CD4-positive, alpha-beta T cell treated with Interleukin-6 for 4 hours (primary cell): ENCODE measurements at regions not wholly inside any gene's neighbourhood (a gene's known extent, or its start where the extent isn't known, plus 50 kb on each side); places are given as distances from the start of the nearest gene placed in this dataset.

Experiments used
- DNase-seq: peaks from one replicate; pipeline ENCODE4 v3.0.0-alpha.2; 2020; ENCODE audit warnings: mixed read lengths

DNA sequence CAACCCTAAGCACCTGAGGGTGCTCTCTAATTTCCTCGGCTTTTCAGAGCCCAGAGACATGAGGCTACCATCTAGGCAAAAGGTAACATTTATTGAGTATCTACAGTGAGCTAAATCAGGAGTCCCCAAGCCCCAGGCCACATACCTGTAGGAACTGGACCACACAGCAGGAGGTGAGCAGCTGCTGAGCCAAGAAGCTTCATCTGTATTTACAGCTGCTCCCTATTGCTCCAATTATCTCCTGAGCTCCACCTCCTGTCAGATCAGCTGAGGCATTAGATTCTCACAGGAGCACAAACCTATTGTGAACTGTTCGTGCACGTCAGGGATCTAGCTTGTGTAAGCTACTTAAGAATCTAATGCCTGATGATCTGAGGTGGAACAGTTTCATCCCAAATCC lies 70.2 kb downstream of the RND3 start:
- DNase-seq, result no peak

DNA sequence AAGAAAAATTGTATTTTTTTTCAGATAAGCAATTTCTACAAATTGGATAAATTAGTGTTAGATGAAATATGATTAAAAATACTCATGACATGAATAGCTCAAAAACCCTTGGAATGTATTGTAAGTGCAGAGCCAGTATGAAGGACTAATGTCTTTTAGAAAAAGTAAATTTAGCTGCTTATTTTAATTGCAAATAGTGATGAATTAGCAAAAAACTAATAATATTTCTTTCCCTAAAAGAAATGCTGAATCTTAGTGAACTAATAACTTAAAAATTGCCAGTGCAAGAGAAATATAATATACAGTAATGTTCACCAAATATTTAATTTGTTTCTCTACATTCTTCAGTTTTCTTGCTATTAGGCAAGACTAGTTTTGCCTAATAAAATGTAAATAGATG lies 72.4 kb downstream of the RND3 start:
- no peak for DNase-seq

DNA sequence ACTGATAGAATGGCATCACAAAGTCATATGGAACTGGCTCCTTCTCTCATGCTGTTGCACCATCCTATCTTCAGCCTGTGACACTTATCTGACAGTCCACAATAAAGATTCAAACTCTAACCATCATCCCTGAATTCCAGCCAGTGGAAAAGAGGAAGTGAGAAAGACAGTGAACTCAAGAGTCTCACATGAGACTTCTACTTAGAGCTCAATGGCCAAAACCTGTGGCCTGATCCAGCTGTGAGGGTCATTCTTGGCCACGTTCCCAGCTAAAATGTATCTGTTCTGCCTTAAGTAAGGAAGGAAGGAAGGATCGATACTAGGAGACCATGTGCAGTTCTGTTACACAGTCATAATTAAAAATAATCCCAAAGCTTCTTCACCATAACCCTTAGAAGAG lies 73.6 kb downstream of the RND3 start:
- no peak for DNase-seq

DNA sequence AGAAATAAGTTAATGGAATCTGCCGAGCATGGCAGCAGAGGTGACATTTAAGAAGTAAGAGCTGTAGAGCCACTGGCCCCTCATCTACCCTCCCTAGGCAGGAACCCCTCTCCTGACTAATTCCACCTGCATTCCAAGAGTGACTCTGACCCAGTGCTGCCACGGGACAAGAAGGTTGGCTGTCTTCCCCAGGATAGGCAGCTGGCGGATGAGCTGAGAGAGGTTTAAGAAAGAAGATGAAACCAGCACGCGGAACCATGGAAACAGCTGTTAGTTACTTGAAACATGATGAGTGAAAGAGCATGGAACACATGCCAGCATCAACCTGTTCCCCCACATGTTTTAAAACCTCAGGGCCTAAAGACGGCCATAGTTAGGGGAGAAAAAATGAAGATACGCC lies 74.1 kb downstream of the RND3 start:
- DNase-seq, result no peak

DNA sequence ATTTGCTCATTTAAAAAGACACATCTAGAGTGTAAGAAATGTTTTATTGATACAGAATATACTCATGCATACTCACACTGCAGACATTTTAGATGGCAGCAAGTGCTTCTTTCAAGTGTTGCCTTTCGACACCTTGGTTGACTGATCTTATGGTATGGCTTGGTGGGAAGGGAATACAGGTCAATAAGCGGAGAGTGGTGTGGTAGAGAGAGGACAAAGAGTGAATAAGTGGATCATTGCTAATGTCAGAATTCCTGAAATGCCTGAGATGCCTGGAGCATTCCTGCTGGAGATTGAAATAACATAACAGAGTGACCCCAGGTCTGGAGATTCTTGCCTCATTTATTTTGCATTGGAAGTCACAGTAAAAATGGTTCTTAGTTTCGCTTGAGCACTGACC lies 76.7 kb downstream of the RND3 start:
- DNase-seq, result no peak

DNA sequence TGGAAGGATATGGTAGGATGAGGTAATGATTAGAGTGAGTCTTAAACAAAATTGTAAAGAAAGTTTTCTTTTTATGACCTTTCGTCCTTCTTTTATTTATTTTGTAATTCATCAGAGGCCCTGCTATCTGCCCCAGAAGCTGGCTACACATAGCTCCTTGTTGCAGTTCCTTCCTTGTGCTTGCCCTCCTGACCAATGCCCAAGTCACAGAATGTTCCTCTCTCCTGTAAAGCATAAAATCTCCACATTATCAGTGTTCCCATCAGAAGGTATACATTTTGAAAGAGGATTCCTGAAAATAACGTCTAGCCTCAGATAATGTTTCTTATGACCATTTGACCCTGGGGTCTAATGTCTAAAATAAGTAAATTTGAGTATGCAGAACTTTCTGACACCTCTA lies 78.3 kb downstream of the RND3 start:
- DNase-seq, result no peak

DNA sequence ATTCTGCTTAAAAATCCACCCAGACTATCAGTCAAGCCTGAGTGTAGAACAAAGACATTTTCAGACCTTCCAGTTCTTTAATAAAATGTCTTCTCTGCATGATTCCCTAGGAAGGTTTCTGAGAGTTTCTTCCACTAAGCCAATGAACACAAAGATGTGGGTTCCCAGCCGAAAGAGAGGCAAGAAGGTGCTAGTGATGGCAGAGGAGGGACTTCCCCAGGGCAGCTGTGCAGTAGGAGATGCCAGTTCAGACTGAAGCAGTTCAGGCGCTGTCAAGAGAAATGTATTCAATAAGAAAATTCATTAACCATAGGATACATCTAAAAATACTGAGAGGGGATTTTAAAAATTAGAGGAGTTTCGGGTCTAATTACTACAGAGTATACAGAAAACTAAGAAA lies 83.3 kb downstream of the RND3 start:
- no peak for DNase-seq

DNA sequence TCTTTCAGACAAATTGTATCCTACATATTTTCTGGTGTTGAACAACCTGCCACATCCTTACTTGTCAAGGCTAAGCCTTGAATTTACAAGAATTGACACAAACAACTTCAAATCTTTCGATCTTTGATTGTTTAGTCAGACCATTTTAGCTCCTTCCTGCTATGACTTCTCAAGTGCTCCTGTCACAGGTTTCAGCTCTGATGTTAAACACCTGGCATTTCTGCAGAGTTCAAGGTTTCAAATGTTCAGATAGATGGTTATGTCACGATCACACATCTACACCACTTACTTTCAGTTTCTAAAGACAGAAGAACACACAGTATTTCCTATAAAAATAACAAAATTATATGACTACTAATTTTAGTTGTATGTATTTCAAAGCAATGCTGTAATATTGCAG lies 84.0 kb downstream of the RND3 start:
- DNase-seq, result no peak

GRCh38 chr2:150402953-150403352 lies 84.5 kb downstream of the RND3 start:
- no peak for DNase-seq

GRCh38 chr2:150400849-150401248 lies 86.6 kb downstream of the RND3 start:
- DNase-seq, result no peak

DNA sequence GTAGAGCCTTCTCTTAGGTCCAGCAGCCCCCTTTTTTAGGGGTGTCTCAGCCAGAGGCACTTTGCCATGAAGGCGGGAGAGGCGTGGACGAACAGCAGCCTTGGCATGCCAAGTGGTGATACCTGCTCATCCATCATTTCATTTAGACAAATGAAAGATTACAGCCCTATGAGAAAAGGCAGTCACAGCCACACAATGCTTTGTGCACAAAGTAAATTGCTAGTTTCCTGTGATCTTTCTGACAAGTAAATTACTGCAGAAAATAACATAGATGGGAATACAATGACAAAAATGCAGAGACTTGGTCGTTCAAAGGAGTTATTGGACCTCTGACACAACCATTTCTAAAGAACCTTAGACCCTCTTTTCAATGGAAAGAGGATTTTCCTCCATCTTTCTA lies 94.9 kb downstream of the RND3 start:
- DNase-seq, result no peak

DNA sequence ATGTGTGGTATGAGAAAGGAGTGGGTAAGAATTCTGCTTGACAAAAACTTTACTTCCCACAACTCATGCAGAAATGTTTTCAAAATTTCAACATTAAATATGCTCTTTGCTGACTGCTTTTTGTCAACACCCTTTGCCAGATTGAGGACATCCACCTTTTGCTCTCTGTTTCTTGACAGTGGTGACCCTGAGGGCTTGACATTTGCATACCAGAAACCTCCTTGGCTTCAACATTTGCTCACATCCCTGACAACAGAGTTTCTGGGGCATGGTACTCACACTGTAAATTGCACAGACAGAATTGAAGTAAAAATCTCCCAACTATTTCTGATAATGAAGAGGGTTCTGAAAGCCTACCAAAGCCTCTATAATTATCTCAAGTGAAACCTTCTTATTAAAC lies 95.7 kb downstream of the RND3 start:
- DNase-seq, result no peak

DNA sequence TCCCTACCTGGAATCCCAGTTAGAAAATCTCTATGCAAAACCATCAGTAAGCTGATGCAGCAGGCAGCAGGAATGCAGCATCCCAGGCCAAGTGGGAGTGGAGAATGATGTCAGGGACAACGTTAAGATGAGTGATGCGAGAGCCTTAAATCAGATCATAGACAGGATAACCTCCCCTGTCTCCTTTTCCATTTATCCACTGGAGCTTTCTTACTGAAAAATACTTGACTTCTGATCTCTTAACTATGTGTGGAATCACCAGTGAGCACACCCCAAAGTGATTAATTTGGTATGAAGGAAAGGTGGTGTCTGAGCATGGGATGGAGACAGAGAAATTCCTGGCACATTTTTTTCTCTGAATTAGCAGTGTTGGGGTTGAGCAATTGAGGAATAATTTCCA lies 98.0 kb downstream of the RND3 start:
- no peak for DNase-seq

GRCh38 chr2:150388289-150388625 lies 99.2 kb downstream of the RND3 start:
- no peak for DNase-seq

GRCh38 chr2:150387586-150388288 lies 99.7 kb downstream of the RND3 start:
- no peak for DNase-seq

GRCh38 chr2:150385211-150385610 lies 102.3 kb downstream of the RND3 start:
- no peak for DNase-seq

DNA sequence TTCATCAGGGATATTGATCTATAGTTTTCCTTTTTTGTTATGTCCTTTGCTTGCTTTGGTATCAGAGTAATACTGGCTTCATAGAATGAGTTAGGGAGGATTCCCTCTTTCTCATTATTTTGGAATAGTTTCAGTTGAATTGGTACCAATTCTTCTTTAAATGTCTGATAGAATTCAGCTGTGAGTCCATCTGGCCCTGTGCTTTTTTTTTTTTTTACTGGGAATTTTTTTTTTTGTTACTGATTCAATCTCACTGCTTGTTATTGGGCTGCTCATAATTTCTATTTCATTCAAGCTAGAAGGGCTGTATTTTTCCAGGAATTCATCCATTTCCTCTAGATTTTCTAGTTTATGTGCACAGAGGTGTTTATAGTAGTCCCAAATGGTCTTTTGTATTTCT lies 103.9 kb downstream of the RND3 start:
- no peak for DNase-seq

- no peak for DNase-seq
These were observed 108.3 kb downstream of the RND3 start for GRCh38 chr2:150379166-150379565.

GRCh38 chr2:150378686-150379085 lies 108.8 kb downstream of the RND3 start:
- no peak for DNase-seq

DNA sequence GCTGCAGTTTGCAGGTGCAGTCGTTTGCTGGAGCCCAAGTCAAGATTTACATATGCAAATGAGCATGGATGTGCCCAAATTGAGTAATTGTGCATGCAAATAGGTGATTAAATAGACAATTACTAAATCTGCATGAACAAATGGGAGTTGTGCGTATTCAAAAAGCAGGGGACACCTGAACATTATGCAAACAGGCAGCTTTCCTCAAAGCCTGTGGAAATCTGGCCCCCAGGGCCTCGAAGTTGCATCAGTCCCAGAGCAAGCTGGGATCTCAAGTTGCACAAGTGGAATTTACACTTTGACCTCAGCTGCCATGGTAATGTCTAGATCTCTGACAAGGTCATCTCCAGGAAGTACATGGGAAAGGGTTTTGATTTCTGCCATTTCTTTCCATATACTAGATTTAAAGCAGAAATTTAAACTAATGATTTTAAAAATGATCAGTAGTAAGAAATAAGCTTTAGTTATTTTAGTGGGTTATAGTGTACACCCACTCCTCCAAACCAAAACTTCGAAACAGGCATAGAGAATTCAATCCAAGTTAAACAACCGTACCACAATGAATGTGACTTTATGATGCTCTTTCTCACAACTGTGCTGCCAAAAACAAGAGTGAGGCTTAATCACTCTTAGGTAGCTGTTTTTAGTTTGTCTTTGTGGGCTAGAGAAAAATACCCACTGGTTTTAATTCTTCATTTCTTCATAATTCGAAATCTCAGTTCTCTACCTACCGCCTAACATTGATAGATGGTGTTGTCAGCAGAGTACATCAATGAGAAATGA lies 110.7 kb downstream of the RND3 start:
- no peak for DNase-seq

- no peak for DNase-seq
These were observed 112.1 kb downstream of the RND3 start for GRCh38 chr2:150375333-150375732.

DNA sequence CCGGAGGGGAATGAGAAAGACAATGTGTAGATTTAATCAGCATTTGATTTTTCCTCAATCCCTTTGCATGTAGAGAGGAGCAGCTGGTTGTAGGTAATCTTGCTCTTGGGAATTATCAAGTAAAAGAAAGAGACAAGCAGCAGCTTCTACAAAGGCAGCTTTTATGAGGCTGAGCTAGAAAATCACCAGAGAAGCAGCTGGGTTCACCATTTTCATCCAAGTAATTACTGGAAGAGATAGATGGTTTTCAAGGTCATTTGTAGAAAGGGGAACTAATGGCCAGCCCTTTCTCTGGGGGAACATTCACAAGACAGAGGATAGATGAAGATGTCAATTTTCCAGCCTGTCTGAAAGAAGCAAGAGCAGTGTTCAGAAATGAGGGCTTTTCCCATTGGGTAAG lies 113.0 kb downstream of the RND3 start:
- DNase-seq, result no peak

- DNase-seq, result no peak
These were observed 114.1 kb downstream of the RND3 start for GRCh38 chr2:150373374-150373773.

DNA sequence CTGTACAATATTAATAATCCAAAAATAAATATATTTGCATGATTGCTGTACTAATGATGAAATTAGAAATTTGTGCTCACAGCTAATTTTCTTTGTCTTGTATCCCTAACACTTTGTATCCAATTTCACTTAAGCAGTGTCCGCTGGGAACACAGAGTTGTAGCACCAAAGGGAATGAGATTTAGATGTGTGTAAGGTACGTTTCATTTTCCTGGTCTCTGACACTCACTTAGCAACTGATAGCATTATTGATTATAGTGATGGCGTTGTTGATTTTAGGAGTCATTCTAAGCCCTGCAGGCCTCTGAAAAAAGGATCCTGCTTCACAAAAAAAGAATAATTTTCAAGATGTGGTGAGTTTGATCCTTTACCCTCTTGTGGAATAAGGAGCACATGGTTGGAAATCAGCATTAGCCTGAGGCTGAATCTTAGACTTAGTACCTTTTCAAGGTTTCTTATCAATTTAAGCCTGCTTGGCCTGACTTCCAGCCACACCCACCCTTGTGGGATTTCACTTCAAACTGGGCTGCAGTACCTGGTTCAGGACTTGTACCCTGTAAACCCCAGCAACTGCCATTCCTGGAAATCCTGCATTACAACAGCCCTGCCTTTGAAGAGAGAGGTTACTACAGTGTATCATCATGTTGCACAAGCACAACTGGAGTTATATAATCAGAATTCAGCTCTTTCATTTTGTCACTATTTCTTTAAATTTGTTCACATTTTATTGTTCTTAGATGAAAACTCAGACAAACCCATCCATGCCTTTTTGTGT lies 116.2 kb downstream of the RND3 start:
- DNase-seq, result no peak
